Middle frontal gyrus (tissue), 1 donor: ENCODE measurements at regions not wholly inside any gene's neighbourhood (a gene's known extent, or its start where the extent isn't known, plus 50 kb on each side); places are given as distances from the start of the nearest gene placed in this dataset.

Experiments
- DNase-seq: peaks from one replicate; pipeline ENCODE4 v3.0.0-alpha.2; 2015; ENCODE audit warnings: low spot score; ENCODE audit errors: extremely low spot score

DNA sequence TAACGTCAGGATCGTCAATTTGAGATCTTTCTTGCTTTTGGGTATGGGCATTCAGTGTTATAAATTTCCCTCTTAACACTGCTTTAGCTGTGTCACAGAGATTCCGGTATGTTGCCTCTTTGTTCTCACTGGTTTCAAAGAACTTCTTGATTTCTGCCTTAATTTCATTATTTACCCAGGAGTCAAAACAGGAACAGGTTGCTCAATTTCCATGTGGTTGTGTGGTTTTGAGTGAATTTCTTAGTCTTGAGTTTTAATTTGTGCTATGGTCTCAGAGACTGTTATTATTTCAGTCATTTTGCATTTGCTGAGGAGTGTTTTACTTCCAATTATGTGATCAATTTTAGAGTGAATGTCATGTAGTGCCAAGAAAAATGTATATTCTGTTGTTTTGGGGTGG lies 153.1 kb downstream of the PCDH17 start:
- DNase-seq: no peak

DNA sequence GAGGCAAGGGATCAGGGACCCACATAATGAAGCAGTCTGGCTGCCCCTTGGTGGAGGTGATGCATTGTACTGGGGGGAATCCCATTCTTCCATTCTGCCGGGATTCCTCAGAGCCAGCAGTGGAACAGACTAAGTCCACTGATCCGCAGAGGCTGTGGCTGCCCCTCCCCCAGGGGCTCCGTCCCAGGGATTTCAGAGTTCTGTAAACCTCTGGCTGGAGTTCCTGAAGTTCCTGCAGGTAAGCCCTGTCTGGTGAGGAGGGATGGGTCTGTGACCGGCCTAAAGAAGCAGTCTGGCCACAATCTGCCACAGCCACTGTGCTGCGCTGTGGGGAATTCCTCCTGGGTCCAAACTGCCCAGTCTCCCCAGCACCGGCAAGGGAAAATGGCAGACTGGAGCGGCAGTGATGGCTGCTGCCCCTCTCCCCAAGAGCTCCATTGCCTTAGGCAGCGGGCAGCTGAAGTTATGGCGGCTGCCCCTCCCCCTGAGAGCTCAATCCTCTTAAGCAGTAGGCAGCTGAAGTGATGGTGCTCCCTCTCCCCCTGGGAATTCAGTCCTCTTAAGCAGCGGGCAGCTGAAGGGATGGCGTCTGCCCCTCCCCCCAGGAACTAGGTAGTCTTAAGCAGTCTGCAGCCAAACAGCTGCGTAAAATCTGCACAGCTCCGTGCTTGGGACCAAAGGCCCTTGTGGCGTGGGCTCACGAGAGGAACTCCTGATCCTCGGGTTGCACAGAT lies 155.7 kb downstream of the PCDH17 start:
- no peak for DNase-seq

GRCh38 chr13:57799624-57800023 lies 168.1 kb downstream of the PCDH17 start:
- no peak for DNase-seq

- DNase-seq: no peak
Observed at GRCh38 chr13:57813651-57814050, 182.1 kb downstream of the PCDH17 start.

- no peak for DNase-seq
Observed at GRCh38 chr13:57815600-57815999, 184.1 kb downstream of the PCDH17 start.

DNA sequence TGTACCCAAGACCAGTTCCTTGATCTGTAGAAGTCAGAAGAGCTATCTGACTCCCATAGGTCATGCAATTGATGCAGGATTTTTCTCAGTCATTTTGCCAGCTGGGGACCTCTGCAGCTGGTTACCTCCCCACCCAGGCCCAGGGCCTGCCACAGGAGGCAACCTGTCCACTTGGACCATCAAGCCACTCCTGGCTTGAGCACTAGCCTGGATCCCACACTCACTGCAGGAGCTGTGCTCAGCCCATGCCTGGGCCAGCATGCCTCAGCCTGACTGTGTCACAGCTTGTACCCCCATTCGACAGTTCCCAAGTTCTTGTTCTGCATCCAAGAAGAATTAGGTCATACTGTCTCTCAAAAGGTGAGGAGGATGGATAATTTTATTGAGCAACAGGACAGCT lies 189.4 kb downstream of the PCDH17 start:
- no peak for DNase-seq

- no peak for DNase-seq
Observed at GRCh38 chr13:57823704-57824103, 192.2 kb downstream of the PCDH17 start.

DNA sequence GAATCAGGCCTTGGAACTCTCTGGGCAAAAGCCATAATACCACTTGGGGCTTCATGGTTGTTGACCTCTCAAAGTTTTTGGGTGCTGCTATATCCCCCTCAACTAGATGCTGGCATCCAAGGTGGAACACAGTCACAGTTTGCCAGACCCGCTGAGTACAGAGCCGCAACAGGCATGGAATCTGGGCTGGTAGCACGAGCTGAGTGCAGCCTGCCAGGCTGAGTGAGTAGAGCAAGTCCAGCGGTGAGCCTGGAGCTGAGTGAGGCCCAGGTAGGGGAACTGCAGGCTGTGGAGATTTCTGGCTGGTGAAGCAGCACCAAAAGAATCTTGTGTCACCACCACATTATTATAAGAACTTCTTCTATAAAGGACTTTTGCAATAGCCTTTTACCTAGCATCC lies 192.6 kb downstream of the PCDH17 start:
- DNase-seq: no peak

DNA sequence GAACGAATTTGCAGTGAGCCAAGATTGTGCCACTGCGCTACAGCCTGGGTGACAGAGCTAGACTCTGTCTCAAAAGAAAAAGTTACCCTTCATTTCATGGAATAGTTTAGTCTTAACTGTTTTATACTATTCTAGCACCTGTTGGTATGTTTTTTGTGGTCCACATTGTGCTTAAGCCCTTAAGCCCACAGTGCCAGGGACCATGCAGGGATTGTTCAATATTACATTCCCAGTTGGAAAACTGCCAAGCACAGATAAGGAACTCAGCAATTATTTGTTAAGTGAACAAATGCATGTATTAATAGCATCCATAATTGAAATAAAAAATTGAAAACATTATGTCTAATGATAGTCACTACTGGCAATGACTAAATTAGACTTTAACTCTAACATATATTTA lies 193.5 kb downstream of the PCDH17 start:
- no peak for DNase-seq

DNA sequence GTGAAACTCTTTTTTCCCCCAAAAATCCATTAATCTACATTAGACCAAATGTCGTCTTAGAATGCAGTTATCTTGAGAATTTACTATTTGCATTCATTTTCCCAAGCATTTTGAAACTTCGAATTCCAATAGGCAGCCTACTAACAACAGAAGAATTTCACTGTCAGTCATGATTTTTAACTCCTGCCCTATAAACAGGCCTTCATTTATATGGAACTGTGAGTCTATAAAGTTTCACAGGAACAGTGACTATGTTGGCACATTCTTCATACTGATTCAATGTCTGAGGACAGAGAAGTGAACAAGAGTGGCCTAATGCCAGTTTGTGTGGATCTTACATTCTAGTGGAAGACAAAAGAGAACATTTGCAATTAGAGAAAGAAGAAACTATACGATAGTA lies 198.0 kb downstream of the PCDH17 start:
- DNase-seq: no peak

DNA sequence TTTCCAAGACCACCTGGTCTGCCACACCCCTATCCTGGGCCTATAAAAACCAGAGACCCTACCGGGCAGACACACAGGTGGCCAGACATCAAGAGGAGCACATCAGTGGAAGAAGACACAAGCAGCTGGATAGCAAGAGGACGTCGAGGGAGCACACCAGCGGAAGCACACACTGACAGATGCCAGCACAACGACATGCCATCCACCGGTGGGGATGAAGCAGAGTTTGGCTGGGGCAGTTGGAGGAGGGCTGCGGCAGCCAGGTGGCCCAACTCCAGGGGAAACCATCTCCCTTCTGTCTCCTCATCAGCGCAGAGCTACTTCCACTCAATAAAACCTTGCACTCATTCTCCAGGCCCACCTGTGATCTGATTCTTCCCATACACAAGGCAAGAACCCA lies 200.6 kb downstream of the PCDH17 start:
- no peak for DNase-seq

DNA sequence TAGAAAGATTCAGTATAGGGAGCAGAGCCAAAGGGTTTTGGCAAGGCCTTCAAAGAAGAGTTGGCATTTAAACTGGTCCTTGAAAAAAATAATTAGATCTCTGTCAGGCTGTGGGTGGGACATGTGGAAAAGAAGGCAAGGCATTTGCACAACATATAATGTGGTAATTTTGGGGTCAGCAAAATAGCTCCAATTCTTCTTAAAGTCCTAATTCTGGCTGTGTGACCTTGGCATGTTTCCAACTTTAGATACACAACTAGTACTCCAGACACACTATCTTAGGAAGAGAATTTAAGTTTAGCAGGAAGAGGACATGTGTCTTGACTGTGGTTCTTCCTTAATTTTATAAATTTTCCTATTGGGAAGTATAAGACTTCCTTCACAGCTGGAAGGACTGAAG lies 206.3 kb downstream of the PCDH17 start:
- no peak for DNase-seq

GRCh38 chr13:57843521-57843920 lies 212.0 kb downstream of the PCDH17 start:
- no peak for DNase-seq

GRCh38 chr13:57846600-57847173 lies 215.1 kb downstream of the PCDH17 start:
- DNase-seq: no peak

- DNase-seq: no peak
Observed at GRCh38 chr13:57857945-57858344, 226.4 kb downstream of the PCDH17 start.

DNA sequence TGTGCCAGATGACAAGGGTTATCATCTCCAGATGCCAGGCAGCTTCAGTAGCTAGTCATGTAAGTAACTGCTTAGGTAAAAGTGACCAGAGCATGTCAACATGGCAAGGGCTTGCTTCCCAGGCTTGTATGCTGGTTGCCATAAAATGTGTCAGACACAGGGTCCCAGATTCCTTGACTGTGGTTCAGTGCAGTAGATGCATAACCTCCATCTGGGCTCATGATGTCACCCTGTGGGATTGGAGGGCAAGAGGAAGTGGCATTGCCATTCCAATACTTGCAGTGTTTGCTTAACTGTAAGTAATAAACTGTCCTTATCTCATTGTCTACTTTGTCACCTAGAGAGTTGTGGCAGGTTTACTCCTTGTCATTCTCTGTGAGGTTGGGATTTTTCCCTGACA lies 226.8 kb downstream of the PCDH17 start:
- DNase-seq: no peak

GRCh38 chr13:57862879-57863278 lies 231.3 kb downstream of the PCDH17 start:
- DNase-seq: no peak

- DNase-seq: no peak
Observed at GRCh38 chr13:57865600-57866294, 234.2 kb downstream of the PCDH17 start.

GRCh38 chr13:57874530-57874929 lies 243.0 kb downstream of the PCDH17 start:
- no peak for DNase-seq

GRCh38 chr13:57877601-57878000 lies 246.1 kb downstream of the PCDH17 start:
- DNase-seq: no peak

DNA sequence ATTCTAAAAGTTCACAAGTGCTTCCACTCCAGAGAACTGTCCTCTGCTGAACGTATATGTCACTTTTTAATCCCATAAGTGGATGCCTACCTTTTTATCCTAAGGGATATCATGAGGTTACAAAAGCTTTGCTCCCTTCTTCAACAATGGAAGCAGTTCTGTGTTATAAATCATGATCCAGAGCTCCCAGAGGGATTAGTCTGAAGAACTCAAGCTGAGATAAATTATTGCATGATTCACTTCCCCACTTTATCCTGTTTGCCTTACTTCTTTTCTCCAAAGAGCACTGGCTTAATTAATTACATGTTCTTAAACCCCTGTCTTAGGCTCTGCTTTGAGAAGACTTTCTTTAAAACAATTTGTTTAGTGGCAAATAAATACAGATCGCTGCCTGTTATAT lies 246.7 kb downstream of the PCDH17 start:
- no peak for DNase-seq

GRCh38 chr13:57897225-57897624 lies 265.7 kb downstream of the PCDH17 start:
- DNase-seq: no peak

DNA sequence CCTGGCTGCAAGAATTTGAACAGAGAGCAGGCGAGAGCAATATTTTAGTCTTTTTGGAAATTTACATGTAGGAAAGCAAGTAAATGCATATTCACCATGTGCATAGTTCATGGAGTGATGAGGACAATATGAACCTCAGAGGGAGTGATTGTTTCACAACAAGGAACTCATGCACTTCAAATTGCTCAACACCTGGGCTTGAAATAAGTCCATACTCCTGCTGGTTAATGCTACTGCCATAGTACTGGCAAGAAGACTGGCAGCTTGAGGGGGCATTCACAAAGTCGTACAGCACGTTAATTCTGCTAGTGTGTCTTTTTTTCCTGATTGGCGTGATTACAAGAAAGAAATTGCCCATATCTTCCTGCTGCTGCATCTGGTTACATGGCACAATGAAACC lies 267.6 kb downstream of the PCDH17 start:
- DNase-seq: no peak
